SU-DHL-6 (cell line): ENCODE measurements at regions not wholly inside any gene's neighbourhood (a gene's known extent, or its start where the extent isn't known, plus 50 kb on each side); places are given as distances from the start of the nearest gene placed in this dataset.

Experiments
- H2AFZ ChIP-seq: fragments of 200-600 bp; sonication (generic); 2 replicates; pipeline ENCODE4 v1.6.1; 2014; ENCODE audit warnings: low read depth, mild to moderate bottlenecking, moderate library complexity, mixed read lengths, antibody characterized with exemption, low read length; ENCODE audit not compliant: severe bottlenecking
- H3F3A ChIP-seq: fragments of 200-600 bp; shearing (Covaris generic); 2 replicates; pipeline ENCODE4 v1.6.0; 2016; ENCODE audit warnings: antibody characterized with exemption, mild to moderate bottlenecking; ENCODE audit not compliant: insufficient read depth
- H3K27ac ChIP-seq: fragments of 200-600 bp; sonication (generic); 2 replicates; pipeline ENCODE4 v1.5.1; 2016; ENCODE audit warnings: low read depth, mild to moderate bottlenecking, low read length, moderate library complexity, mixed read lengths
- H3K27me3 ChIP-seq: fragments of 200-600 bp; sonication (generic), shearing (Covaris generic); 2 replicates; pipeline ENCODE4 v1.6.0; 2014; ENCODE audit warnings: mild to moderate bottlenecking, low read length
- H3K36me3 ChIP-seq: fragments of 200-600 bp; sonication (generic); 2 replicates; pipeline ENCODE4 v1.6.1; 2014; ENCODE audit warnings: mild to moderate bottlenecking, low read length, mixed read lengths
- H3K4me2 ChIP-seq: fragments of 300-600, 200-600 bp; shearing (Covaris generic), sonication (generic); 2 replicates; pipeline ENCODE4 v1.6.0; 2014; ENCODE audit warnings: low read length, low read depth, mild to moderate bottlenecking; ENCODE audit not compliant: poor library complexity, severe bottlenecking
- H3K4me3 ChIP-seq: fragments of 200-600 bp; sonication (generic); 2 replicates; pipeline ENCODE4 v1.5.1; 2014; ENCODE audit warnings: antibody characterized with exemption, low read length, mild to moderate bottlenecking, mixed read lengths; ENCODE audit not compliant: insufficient read depth, poor library complexity, severe bottlenecking
- H3K79me2 ChIP-seq: fragments of 200-600 bp; sonication (generic); 2 replicates; pipeline ENCODE4 v1.6.1; 2014; ENCODE audit warnings: mild to moderate bottlenecking, low read length, moderate library complexity; ENCODE audit not compliant: insufficient read depth
- H3K9ac ChIP-seq: fragments of 200-600 bp; sonication (generic); 2 replicates; pipeline ENCODE4 v1.7.0; 2014; ENCODE audit warnings: mild to moderate bottlenecking, low read length
- H3K9me2 ChIP-seq: fragments of 200-600 bp; sonication (generic); replicated peaks from 2 replicates; pipeline ENCODE4 v1.6.1; 2014; ENCODE audit warnings: low read length; ENCODE audit not compliant: insufficient read depth
- H3K9me3 ChIP-seq: fragments of 200-600 bp; sonication (generic); 2 replicates; pipeline ENCODE4 v1.6.1; 2014; ENCODE audit warnings: low read length, mixed read lengths; ENCODE audit not compliant: insufficient read depth
- H4K20me1 ChIP-seq: fragments of 200-600 bp; sonication (generic); 2 replicates; pipeline ENCODE4 v1.6.1; 2014; ENCODE audit warnings: low read depth, mild to moderate bottlenecking, antibody characterized with exemption, low read length, moderate library complexity, mixed read lengths
- EZH2phosphoT487 ChIP-seq: fragments of 200-600 bp; sonication (generic), shearing (Covaris generic); conservative IDR thresholded peaks from 2 replicates; pipeline ENCODE4 v1.6.1; 2018; ENCODE audit warnings: mild to moderate bottlenecking, antibody characterized with exemption, low read length, moderate library complexity, mixed read lengths
- TF ChIP-seq, protein P1 (sequence below): fragments of 200-600 bp; sonication (generic); IDR thresholded peaks from one replicate; pipeline ENCODE4 v1.5.1; 2017; ENCODE audit warnings: antibody characterized with exemption, mild to moderate bottlenecking, low read length, moderate library complexity; ENCODE audit not compliant: insufficient read depth, poor library complexity, severe bottlenecking

GRCh38 chr5:68628082-68628814, 412.7 kb downstream of the PIK3R1 start:
- no peaks in the 10 kb centered on the region for H3K36me3 ChIP-seq
- no peak overlapping the region for H3K4me2 ChIP-seq
- no peak overlapping the region for H3K27ac ChIP-seq
- H3K9me2 ChIP-seq: no peaks in the 10 kb centered on the region
- no peaks in the 10 kb centered on the region for H4K20me1 ChIP-seq
- no peak overlapping the region for H2AFZ ChIP-seq
- H3K27me3 ChIP-seq: no peaks in the 10 kb centered on the region
- no peak overlapping the region for H3K4me3 ChIP-seq
- no peaks in the 10 kb centered on the region for H3K79me2 ChIP-seq
- no peaks in the 10 kb centered on the region for H3F3A ChIP-seq
- no peaks in the 10 kb centered on the region for H3K9me3 ChIP-seq
- H3K9ac ChIP-seq: no peak overlapping the region
- no peak for TF ChIP-seq EZH2phosphoT487
- TF ChIP-seq, protein P1, sequence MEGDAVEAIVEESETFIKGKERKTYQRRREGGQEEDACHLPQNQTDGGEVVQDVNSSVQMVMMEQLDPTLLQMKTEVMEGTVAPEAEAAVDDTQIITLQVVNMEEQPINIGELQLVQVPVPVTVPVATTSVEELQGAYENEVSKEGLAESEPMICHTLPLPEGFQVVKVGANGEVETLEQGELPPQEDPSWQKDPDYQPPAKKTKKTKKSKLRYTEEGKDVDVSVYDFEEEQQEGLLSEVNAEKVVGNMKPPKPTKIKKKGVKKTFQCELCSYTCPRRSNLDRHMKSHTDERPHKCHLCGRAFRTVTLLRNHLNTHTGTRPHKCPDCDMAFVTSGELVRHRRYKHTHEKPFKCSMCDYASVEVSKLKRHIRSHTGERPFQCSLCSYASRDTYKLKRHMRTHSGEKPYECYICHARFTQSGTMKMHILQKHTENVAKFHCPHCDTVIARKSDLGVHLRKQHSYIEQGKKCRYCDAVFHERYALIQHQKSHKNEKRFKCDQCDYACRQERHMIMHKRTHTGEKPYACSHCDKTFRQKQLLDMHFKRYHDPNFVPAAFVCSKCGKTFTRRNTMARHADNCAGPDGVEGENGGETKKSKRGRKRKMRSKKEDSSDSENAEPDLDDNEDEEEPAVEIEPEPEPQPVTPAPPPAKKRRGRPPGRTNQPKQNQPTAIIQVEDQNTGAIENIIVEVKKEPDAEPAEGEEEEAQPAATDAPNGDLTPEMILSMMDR: no peak

- H4K20me1 ChIP-seq: no peaks in the 10 kb centered on the region
- no peak overlapping the region for H3K9ac ChIP-seq
- no peaks in the 10 kb centered on the region for H3K79me2 ChIP-seq
- no peaks in the 10 kb centered on the region for H3K27me3 ChIP-seq
- H3F3A ChIP-seq: no peaks in the 10 kb centered on the region
- H3K9me2 ChIP-seq: no peaks in the 10 kb centered on the region
- H3K4me2 ChIP-seq: no peak overlapping the region
- no peaks in the 10 kb centered on the region for H3K9me3 ChIP-seq
- H3K4me3 ChIP-seq: no peak overlapping the region
- no peak overlapping the region for H2AFZ ChIP-seq
- TF ChIP-seq, protein P1: no peak
- TF ChIP-seq EZH2phosphoT487: no peak
- no peaks in the 10 kb centered on the region for H3K36me3 ChIP-seq
- no peak overlapping the region for H3K27ac ChIP-seq
Measured at GRCh38 chr5:68630354-68630753, 414.8 kb downstream of the PIK3R1 start.

DNA sequence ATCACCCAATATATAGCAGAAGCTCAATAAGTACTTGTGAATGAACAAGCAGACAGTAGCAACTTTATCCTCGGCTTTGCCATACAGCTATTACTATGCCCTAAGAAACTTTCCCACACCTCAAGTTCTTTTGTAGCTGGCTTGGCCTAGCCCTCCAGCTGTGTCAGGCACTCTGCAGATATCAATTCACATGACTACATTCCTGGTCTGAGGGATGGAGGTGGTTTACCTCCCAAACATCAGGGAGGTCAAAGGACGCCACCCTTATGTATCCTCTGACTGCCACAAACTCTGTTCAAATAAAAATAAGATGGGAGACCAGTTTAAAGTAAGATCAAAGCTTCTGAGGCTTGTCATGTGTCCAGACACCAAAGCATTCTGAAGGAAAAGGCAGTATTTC, 416.3 kb downstream of the PIK3R1 start:
- Histone ChIP-seq H3K4me3 (no peak overlapping the region), H2AFZ (no peak overlapping the region), H3K79me2 (no peaks in the 10 kb centered on the region), H3K27me3 (no peaks in the 10 kb centered on the region), H3K9ac (no peak overlapping the region), H3K36me3 (no peaks in the 10 kb centered on the region), H3K4me2 (no peak overlapping the region), H3K27ac (no peak overlapping the region), H4K20me1 (no peaks in the 10 kb centered on the region), H3K9me3 (no peaks in the 10 kb centered on the region), H3K9me2 (no peaks in the 10 kb centered on the region), H3F3A (no peaks in the 10 kb centered on the region)
- TF ChIP-seq EZH2phosphoT487: no peak
- TF ChIP-seq, protein P1: no peak
